ENCODE measurements at regions not wholly inside any gene's neighbourhood (a gene's known extent, or its start where the extent isn't known, plus 50 kb on each side); places are given as distances from the start of the nearest gene placed in this dataset.

GRCh38 chr4:3683744-3684421 is 82.3 kb upstream of the ADRA2C start:
- Mint-ChIP-seq H3K9me3 (no peaks in the 10 kb centered on the region), H3K4me1 (ENCODE audit: low read depth in 2 of 2) (no peaks in the 10 kb centered on the region), H3K36me3 (ENCODE audit: insufficient read depth) (no peaks in the 10 kb centered on the region), H3K4me3 (no peak overlapping the region), H3K27me3 (peaks cover 33 to 78% of the 10 kb centered on the region in 2 donors), H3K27ac (no peak overlapping the region)
- DNase-seq, result no peak
- no peak for ATAC-seq (replicated peaks)

- no peaks in the 10 kb centered on the region for H3K36me3 Mint-ChIP-seq (ENCODE audit: insufficient read depth)
- no peak overlapping the region for H3K4me3 Mint-ChIP-seq
- ATAC-seq (replicated peaks), result no peak
- no peak overlapping the region for H3K27ac Mint-ChIP-seq
- H3K27me3 Mint-ChIP-seq, result peaks cover 31 to 72% of the 10 kb centered on the region in 2 donors
- no peaks in the 10 kb centered on the region for H3K4me1 Mint-ChIP-seq (ENCODE audit: low read depth in 2 of 2)
- no peaks in the 10 kb centered on the region for H3K9me3 Mint-ChIP-seq
- no peak for DNase-seq
Measured at GRCh38 chr4:3683077-3683743, 83.0 kb upstream of the ADRA2C start.

- H3K27ac Mint-ChIP-seq, result no peak overlapping the region
- DNase-seq (no peak), ATAC-seq (replicated peaks) (no peak)
- H3K36me3 Mint-ChIP-seq (ENCODE audit: insufficient read depth), result no peaks in the 10 kb centered on the region
- H3K4me3 Mint-ChIP-seq, result no peak overlapping the region
- H3K4me1 Mint-ChIP-seq (ENCODE audit: low read depth in 2 of 2), result no peaks in the 10 kb centered on the region
- H3K9me3 Mint-ChIP-seq, result no peaks in the 10 kb centered on the region
- H3K27me3 Mint-ChIP-seq, result peaks cover 27 to 74% of the 10 kb centered on the region in 2 donors
Measured at GRCh38 chr4:3682236-3683076, 83.7 kb upstream of the ADRA2C start.

DNA sequence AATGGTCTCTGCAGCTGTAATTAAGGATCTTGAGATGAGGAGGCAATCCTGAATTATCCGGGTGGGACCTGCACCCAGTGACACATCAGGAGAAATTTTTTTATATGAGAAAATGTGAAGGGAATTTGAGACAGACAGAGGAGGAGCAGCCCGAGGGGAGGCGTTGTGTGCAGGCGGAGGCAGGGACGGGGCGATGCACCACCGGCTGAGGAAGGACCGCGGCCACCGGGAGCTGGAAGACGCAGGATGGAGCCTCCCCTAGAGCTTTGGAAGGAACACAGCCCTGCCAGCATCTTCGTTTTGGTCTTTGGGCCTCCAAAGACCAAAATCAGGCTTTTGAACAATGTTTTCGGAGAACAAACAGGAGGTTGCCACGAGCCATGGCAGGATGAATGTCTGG is 85.0 kb upstream of the ADRA2C start:
- DNase-seq (no peak), ATAC-seq (replicated peaks) (no peak)
- no peaks in the 10 kb centered on the region for H3K9me3 Mint-ChIP-seq
- H3K27me3 Mint-ChIP-seq, result peaks cover 25 to 85% of the 10 kb centered on the region in 2 donors
- no peak overlapping the region for H3K4me3 Mint-ChIP-seq
- H3K27ac Mint-ChIP-seq, result no peak overlapping the region
- no peaks in the 10 kb centered on the region for H3K4me1 Mint-ChIP-seq (ENCODE audit: low read depth in 2 of 2)
- H3K36me3 Mint-ChIP-seq (ENCODE audit: insufficient read depth), result no peaks in the 10 kb centered on the region

DNA sequence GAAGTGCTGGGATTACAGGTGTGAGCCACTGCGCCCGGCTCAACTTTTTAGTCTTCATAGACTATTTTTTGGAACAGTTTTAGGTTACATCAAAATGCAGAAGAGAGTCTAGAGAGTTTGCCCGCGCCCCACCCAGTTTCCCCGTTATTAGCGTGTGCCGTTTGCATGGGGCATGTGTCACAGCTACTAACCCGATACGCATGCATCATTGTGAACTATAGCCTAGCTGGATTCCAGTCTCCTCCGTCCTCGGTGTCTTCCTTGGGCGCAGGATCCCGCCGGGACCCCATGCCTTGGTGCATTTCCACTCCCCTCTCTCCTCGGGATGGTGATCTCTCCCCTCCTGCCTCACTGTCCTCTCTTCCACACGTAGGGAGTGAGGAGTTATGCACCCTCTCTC is 85.5 kb upstream of the ADRA2C start:
- H3K36me3 Mint-ChIP-seq (ENCODE audit: insufficient read depth), result no peaks in the 10 kb centered on the region
- ATAC-seq (replicated peaks), result no peak
- no peaks in the 10 kb centered on the region for H3K9me3 Mint-ChIP-seq
- DNase-seq, result no peak
- H3K27ac Mint-ChIP-seq, result no peak overlapping the region
- no peaks in the 10 kb centered on the region for H3K4me1 Mint-ChIP-seq (ENCODE audit: low read depth in 2 of 2)
- H3K4me3 Mint-ChIP-seq, result no peak overlapping the region
- H3K27me3 Mint-ChIP-seq, result peaks cover 21 to 85% of the 10 kb centered on the region in 2 donors

GRCh38 chr4:3679851-3680311 is 86.3 kb upstream of the ADRA2C start:
- ATAC-seq (replicated peaks), result no peak
- H3K4me1 Mint-ChIP-seq (ENCODE audit: low read depth in 2 of 2), result no peaks in the 10 kb centered on the region
- DNase-seq, result no peak
- H3K4me3 Mint-ChIP-seq, result no peak overlapping the region
- no peaks in the 10 kb centered on the region for H3K9me3 Mint-ChIP-seq
- H3K36me3 Mint-ChIP-seq (ENCODE audit: insufficient read depth), result no peaks in the 10 kb centered on the region
- no peak overlapping the region for H3K27ac Mint-ChIP-seq
- peaks cover 24 to 85% of the 10 kb centered on the region in 2 donors for H3K27me3 Mint-ChIP-seq

- Mint-ChIP-seq H3K4me1 (ENCODE audit: low read depth in 2 of 2) (no peaks in the 10 kb centered on the region), H3K36me3 (ENCODE audit: insufficient read depth) (no peaks in the 10 kb centered on the region), H3K27me3 (peaks cover 20 to 85% of the 10 kb centered on the region in 2 donors), H3K27ac (no peak overlapping the region), H3K9me3 (no peaks in the 10 kb centered on the region), H3K4me3 (no peak overlapping the region)
- DNase-seq (no peak), ATAC-seq (replicated peaks) (no peak)
Measured at GRCh38 chr4:3679071-3679825, 86.9 kb upstream of the ADRA2C start.

DNA sequence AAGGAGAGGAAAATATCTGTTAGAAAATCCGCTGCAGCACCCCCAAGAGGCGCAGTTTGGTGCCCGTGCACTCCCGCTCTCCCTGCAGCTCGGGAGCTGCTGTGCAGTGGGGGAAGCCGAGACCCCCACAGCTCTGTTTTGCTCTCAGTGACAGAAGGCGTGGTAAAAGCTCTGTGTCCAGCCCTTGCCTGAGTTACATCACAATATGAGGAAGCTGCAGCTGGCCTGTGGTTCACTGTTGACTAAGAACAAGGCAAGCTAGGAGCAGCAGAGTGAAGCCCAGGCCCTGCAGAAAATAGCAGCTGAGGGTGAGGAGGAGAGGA is 88.5 kb upstream of the ADRA2C start:
- Mint-ChIP-seq H3K4me3 (no peak overlapping the region), H3K27ac (no peak overlapping the region), H3K36me3 (ENCODE audit: insufficient read depth) (no peaks in the 10 kb centered on the region), H3K4me1 (ENCODE audit: low read depth in 2 of 2) (no peaks in the 10 kb centered on the region), H3K27me3 (peaks cover 14 to 82% of the 10 kb centered on the region in 2 donors), H3K9me3 (no peaks in the 10 kb centered on the region)
- ATAC-seq (replicated peaks) (no peak), DNase-seq (no peak)

DNA sequence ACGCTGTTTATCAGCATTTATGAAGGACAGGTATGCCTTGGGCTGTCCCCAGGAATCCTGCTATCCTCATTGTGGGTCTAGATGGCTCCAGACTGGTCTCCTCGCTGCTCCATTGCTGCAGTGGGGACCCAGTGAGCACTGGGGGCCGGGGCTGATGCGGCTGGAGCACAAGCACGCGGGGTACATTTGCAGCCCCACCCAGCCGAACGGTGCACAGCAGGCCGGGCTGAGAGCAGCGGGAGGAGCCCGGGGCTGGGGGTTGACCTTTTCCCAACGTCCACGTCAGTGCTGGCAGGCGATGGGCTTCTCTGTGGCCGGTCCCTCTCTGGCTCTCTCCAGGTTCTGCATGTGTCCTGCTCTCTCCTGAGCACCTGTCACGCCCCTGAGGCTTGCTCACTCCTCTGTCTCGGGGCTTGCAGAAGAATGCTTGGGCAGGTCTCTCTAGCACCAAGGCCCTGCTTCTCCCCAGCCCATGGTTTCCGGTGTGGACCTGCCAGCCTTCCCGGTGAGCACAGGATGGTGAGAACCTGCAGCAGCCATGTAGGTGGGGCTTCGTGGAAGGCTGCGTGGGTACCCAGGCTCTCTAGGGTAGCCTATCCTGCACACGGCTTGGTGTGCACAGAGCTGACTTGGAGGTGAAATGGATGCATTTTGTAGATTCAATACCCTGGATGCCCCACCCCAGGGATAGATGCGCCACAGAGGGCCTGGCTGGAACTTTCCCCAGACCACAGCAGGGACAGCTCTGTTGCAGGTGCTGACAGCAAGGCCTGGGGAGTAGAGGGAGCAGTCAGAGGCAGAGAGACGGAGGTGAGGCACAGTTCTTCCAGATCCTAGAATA is 89.1 kb upstream of the ADRA2C start:
- no peak overlapping the region for H3K27ac Mint-ChIP-seq
- H3K27me3 Mint-ChIP-seq, result peaks cover 20 to 82% of the 10 kb centered on the region in 2 donors
- ATAC-seq (replicated peaks), result no peak
- H3K36me3 Mint-ChIP-seq (ENCODE audit: insufficient read depth), result peaks cover 2% of the 10 kb centered on the region
- DNase-seq, result no peak
- no peak overlapping the region for H3K4me3 Mint-ChIP-seq
- H3K9me3 Mint-ChIP-seq, result peaks cover 0 to 2% of the 10 kb centered on the region in 2 donors
- no peaks in the 10 kb centered on the region for H3K4me1 Mint-ChIP-seq (ENCODE audit: low read depth in 2 of 2)

- H3K4me3 Mint-ChIP-seq, result no peak overlapping the region
- ATAC-seq (replicated peaks), result no peak
- peaks cover 6% of the 10 kb centered on the region for H3K36me3 Mint-ChIP-seq (ENCODE audit: insufficient read depth)
- no peaks in the 10 kb centered on the region for H3K4me1 Mint-ChIP-seq (ENCODE audit: low read depth in 2 of 2)
- DNase-seq, result no peak
- no peak overlapping the region for H3K27ac Mint-ChIP-seq
- peaks cover 27 to 82% of the 10 kb centered on the region in 2 donors for H3K27me3 Mint-ChIP-seq
- H3K9me3 Mint-ChIP-seq, result peaks cover 0 to 2% of the 10 kb centered on the region in 2 donors
Measured at GRCh38 chr4:3676196-3676595, 90.0 kb upstream of the ADRA2C start.

- DNase-seq (no peak), ATAC-seq (replicated peaks) (no peak)
- Mint-ChIP-seq H3K27ac (no peak overlapping the region), H3K36me3 (ENCODE audit: insufficient read depth) (peaks cover 6% of the 10 kb centered on the region), H3K4me1 (ENCODE audit: low read depth in 2 of 2) (no peaks in the 10 kb centered on the region), H3K27me3 (peaks cover 32 to 82% of the 10 kb centered on the region in 2 donors), H3K9me3 (peaks cover 0 to 2% of the 10 kb centered on the region in 2 donors), H3K4me3 (no peak overlapping the region)
Measured at GRCh38 chr4:3675251-3676115, 90.7 kb upstream of the ADRA2C start.

DNA sequence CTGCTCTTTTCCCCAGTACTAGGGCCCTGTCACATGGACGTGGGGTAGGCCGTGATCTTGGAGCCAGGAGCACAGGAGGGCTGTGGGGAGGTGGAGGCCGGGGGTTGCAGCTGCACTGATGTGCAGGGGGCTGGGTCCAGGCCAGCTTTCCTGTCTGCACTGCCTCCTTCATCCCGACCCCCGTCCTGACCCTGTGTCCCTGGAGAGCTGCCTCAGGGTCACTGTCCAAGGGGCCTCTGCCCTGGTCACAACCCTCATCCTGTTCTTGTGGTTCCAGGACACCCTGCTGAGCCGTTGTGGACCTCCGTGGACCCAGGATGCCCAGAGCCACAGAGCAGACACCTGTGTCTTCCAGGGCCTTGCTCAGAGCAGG is 91.7 kb upstream of the ADRA2C start:
- H3K27ac Mint-ChIP-seq, result no peak overlapping the region
- DNase-seq (no peak), ATAC-seq (replicated peaks) (no peak)
- H3K4me3 Mint-ChIP-seq, result no peak overlapping the region
- H3K9me3 Mint-ChIP-seq, result peaks cover 0 to 2% of the 10 kb centered on the region in 2 donors
- H3K27me3 Mint-ChIP-seq, result peaks cover 32 to 85% of the 10 kb centered on the region in 2 donors
- H3K4me1 Mint-ChIP-seq (ENCODE audit: low read depth in 2 of 2), result no peaks in the 10 kb centered on the region
- H3K36me3 Mint-ChIP-seq (ENCODE audit: insufficient read depth), result peaks cover 6% of the 10 kb centered on the region
